MM.1S (cell line): ENCODE measurements at regions not wholly inside any gene's neighbourhood (a gene's known extent, or its start where the extent isn't known, plus 50 kb on each side); places are given as distances from the start of the nearest gene placed in this dataset.

Source experiments
- DNase-seq: peaks from one replicate; pipeline ENCODE4 v3.0.0-alpha.2; 2015
- H2AFZ ChIP-seq: fragments of 300-600 bp; sonication (generic); 2 replicates; pipeline ENCODE4 v1.6.0; 2016; ENCODE audit warnings: antibody characterized with exemption, low read length
- H3F3A ChIP-seq: fragments of 300-600 bp; sonication (generic); 2 replicates; pipeline ENCODE4 v1.6.1; 2016; ENCODE audit warnings: mild to moderate bottlenecking, antibody characterized with exemption, low read length, moderate library complexity, mixed read lengths; ENCODE audit not compliant: insufficient read depth
- H3K27ac ChIP-seq: fragments of 300-600 bp; sonication (generic); 2 replicates; pipeline ENCODE4 v1.5.1; 2016; ENCODE audit warnings: mild to moderate bottlenecking, low read length
- H3K27me3 ChIP-seq: fragments of 300-600 bp; sonication (generic); replicated peaks from 2 replicates; pipeline ENCODE4 v1.6.0; 2016; ENCODE audit warnings: low read length; ENCODE audit not compliant: insufficient read depth
- H3K36me3 ChIP-seq: fragments of 300-600 bp; sonication (generic); replicated peaks from 2 replicates; pipeline ENCODE4 v1.6.1; 2016; ENCODE audit warnings: mild to moderate bottlenecking, low read length, mixed read lengths; ENCODE audit not compliant: insufficient read depth
- H3K4me1 ChIP-seq: fragments of 300-600 bp; sonication (generic); 2 replicates; pipeline ENCODE4 v1.6.1; 2016; ENCODE audit warnings: low read length, mixed read lengths
- H3K4me2 ChIP-seq: fragments of 300-600 bp; sonication (generic); 2 replicates; pipeline ENCODE4 v1.6.0; 2016; ENCODE audit warnings: low read depth, low read length
- H3K4me3 ChIP-seq: fragments of 300-600 bp; sonication (generic); 2 replicates; pipeline ENCODE4 v1.5.1; 2016; ENCODE audit warnings: low read length, mixed read lengths
- H3K79me2 ChIP-seq: fragments of 300-600 bp; sonication (generic); 2 replicates; pipeline ENCODE4 v1.6.1; 2016; ENCODE audit warnings: mixed run types, low read length, mixed read lengths
- H3K9ac ChIP-seq: fragments of 300-600 bp; sonication (generic); 2 replicates; pipeline ENCODE4 v1.6.1; 2016; ENCODE audit warnings: low read length, mixed read lengths
- H3K9me2 ChIP-seq: fragments of 300-600 bp; sonication (generic); replicated peaks from 2 replicates; pipeline ENCODE4 v1.6.1; 2016; ENCODE audit warnings: mild to moderate bottlenecking, low read length, mixed read lengths; ENCODE audit not compliant: insufficient read depth
- H3K9me3 ChIP-seq: fragments of 300-600 bp; sonication (generic); replicated peaks from 2 replicates; pipeline ENCODE4 v1.6.1; 2016; ENCODE audit warnings: mild to moderate bottlenecking, low read length, mixed read lengths; ENCODE audit not compliant: insufficient read depth
- H4K20me1 ChIP-seq: fragments of 300-600 bp; sonication (generic); 2 replicates; pipeline ENCODE4 v1.6.1; 2016; ENCODE audit warnings: mild to moderate bottlenecking, low read length, moderate library complexity, mixed read lengths; ENCODE audit not compliant: insufficient read depth
- EZH2 ChIP-seq: fragments of 300-600 bp; sonication (generic); optimal IDR thresholded peaks from 2 replicates; pipeline ENCODE3; 2017; ENCODE audit warnings: low read depth, mild to moderate bottlenecking, antibody characterized with exemption, low read length, mixed read lengths
- EZH2phosphoT487 ChIP-seq: fragments of 300-600 bp; sonication (generic); IDR thresholded peaks from 2 replicates; pipeline ENCODE4 v1.6.1; 2018; ENCODE audit warnings: antibody characterized with exemption, low read length
- TF ChIP-seq, protein P1 (sequence below): fragments of 300-600 bp; sonication (generic); IDR thresholded peaks from 2 replicates; pipeline ENCODE4 v1.5.1; 2016; ENCODE audit warnings: antibody characterized with exemption, low read length, mixed read lengths

DNA sequence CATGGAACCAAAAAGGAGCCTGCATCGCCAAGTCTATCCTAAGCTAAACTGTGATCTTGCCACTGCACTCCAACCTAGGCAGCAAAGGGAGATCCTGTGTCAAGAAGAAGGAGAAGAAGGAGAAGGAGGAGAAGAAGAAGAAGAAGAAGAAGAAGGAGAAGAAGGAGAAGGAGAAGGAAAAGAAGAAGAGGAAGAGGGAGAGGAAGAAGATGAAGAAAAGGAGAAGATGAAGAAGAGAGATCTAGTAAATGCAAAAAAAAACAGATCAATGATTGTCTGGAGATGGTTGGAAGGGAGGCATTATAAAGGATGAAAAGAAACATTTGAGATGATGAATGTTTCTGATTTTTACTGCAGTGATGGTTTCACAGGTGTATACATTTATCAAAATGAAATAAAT is 1629.0 kb upstream of the PIK3C3 start:
- Histone ChIP-seq H3K36me3 (no peaks in the 10 kb centered on the region; the same call in 1 of the 2 replicates), H3K79me2 (no peaks in the 10 kb centered on the region), H4K20me1 (no peaks in the 10 kb centered on the region), H3K4me1 (no peaks in the 10 kb centered on the region), H3K9me3 (no peaks in the 10 kb centered on the region), H3K9me2 (no peaks in the 10 kb centered on the region), H3K4me2 (no peak overlapping the region), H3F3A (no peaks in the 10 kb centered on the region), H3K9ac (no peak overlapping the region), H3K4me3 (no peak overlapping the region), H3K27me3 (no peaks in the 10 kb centered on the region), H3K27ac (no peak overlapping the region), H2AFZ (no peak overlapping the region)
- no peak for DNase-seq
- TF ChIP-seq, protein P1, sequence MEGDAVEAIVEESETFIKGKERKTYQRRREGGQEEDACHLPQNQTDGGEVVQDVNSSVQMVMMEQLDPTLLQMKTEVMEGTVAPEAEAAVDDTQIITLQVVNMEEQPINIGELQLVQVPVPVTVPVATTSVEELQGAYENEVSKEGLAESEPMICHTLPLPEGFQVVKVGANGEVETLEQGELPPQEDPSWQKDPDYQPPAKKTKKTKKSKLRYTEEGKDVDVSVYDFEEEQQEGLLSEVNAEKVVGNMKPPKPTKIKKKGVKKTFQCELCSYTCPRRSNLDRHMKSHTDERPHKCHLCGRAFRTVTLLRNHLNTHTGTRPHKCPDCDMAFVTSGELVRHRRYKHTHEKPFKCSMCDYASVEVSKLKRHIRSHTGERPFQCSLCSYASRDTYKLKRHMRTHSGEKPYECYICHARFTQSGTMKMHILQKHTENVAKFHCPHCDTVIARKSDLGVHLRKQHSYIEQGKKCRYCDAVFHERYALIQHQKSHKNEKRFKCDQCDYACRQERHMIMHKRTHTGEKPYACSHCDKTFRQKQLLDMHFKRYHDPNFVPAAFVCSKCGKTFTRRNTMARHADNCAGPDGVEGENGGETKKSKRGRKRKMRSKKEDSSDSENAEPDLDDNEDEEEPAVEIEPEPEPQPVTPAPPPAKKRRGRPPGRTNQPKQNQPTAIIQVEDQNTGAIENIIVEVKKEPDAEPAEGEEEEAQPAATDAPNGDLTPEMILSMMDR, result no peak
- TF ChIP-seq EZH2phosphoT487 (no peak), EZH2 (no peak)

- no peak for DNase-seq
- no peaks in the 10 kb centered on the region for H3F3A ChIP-seq
- no peaks in the 10 kb centered on the region for H3K9me2 ChIP-seq
- H3K79me2 ChIP-seq, result no peaks in the 10 kb centered on the region
- no peak overlapping the region for H3K4me2 ChIP-seq
- TF ChIP-seq EZH2, result no peak
- TF ChIP-seq, protein P1, result no peak
- no peak for TF ChIP-seq EZH2phosphoT487
- H3K4me3 ChIP-seq, result no peak overlapping the region
- no peak overlapping the region for H3K27ac ChIP-seq
- H3K36me3 ChIP-seq, result no peaks in the 10 kb centered on the region
- no peak overlapping the region for H2AFZ ChIP-seq
- H3K9ac ChIP-seq, result no peak overlapping the region
- H4K20me1 ChIP-seq, result no peaks in the 10 kb centered on the region
- no peaks in the 10 kb centered on the region for H3K4me1 ChIP-seq
- H3K27me3 ChIP-seq, result no peaks in the 10 kb centered on the region
- no peaks in the 10 kb centered on the region for H3K9me3 ChIP-seq
Observed at GRCh38 chr18:40314199-40314598, 1640.8 kb upstream of the PIK3C3 start.

- Histone ChIP-seq H3K4me1 (no peaks in the 10 kb centered on the region), H3K4me2 (no peak overlapping the region), H3K9me2 (no peaks in the 10 kb centered on the region), H3K9ac (no peak overlapping the region), H3K36me3 (no peaks in the 10 kb centered on the region), H3K27me3 (no peaks in the 10 kb centered on the region), H3K27ac (no peak overlapping the region), H3K9me3 (no peaks in the 10 kb centered on the region), H2AFZ (no peak overlapping the region), H4K20me1 (no peaks in the 10 kb centered on the region), H3K4me3 (no peak overlapping the region), H3F3A (no peaks in the 10 kb centered on the region), H3K79me2 (no peaks in the 10 kb centered on the region)
- DNase-seq, result no peak
- TF ChIP-seq, protein P1, result no peak
- no peak for TF ChIP-seq EZH2
- TF ChIP-seq EZH2phosphoT487, result no peak
Observed at GRCh38 chr18:40313030-40313642, 1641.9 kb upstream of the PIK3C3 start.
